ENCODE measurements at regions not wholly inside any gene's neighbourhood (a gene's known extent, or its start where the extent isn't known, plus 50 kb on each side); places are given as distances from the start of the nearest gene placed in this dataset.

- dilution Hi-C loops (cut with MboI; ENCODE audit: extremely low pct_ligation_motif_present, low sequenced_read_pairs) (no loop called here), intact Hi-C loops (cut with micrococcal nuclease) (no loop called here)
- FAIRE-seq (no peak), DNase-seq (ENCODE audit: low read depth, low spot score) (no peak)
- no TSS peak for BruUV-seq (replicated peaks)
- TF ChIP-seq MYC (IDR thresholded peaks at IDR 0.05; ENCODE audit: low read depth, low read length) (no peak), MAX (IDR thresholded peaks at IDR 0.05; ENCODE audit: insufficient read depth, insufficient read length) (no peak), POLR2A (IDR thresholded peaks at IDR 0.05; ENCODE audit: low read depth, low read length) (no peak), GATA2 (IDR thresholded peaks at IDR 0.05; ENCODE audit: insufficient read depth, insufficient read length, low read depth, low read length) (no peak), EZH2 (IDR thresholded peaks at IDR 0.05; ENCODE audit: borderline replicate concordance, low read depth, low read length, severe bottlenecking) (no peak), POLR2AphosphoS5 (IDR thresholded peaks at IDR 0.05; ENCODE audit: insufficient read depth, low read depth, low read length) (no peak), JUN (IDR thresholded peaks at IDR 0.05; ENCODE audit: borderline replicate concordance, insufficient read depth, insufficient read length, low read depth) (no peak), FOS (IDR thresholded peaks at IDR 0.05; ENCODE audit: borderline replicate concordance, insufficient read depth, low read length) (no peak)
- TF ChIP-seq, protein P1, sequence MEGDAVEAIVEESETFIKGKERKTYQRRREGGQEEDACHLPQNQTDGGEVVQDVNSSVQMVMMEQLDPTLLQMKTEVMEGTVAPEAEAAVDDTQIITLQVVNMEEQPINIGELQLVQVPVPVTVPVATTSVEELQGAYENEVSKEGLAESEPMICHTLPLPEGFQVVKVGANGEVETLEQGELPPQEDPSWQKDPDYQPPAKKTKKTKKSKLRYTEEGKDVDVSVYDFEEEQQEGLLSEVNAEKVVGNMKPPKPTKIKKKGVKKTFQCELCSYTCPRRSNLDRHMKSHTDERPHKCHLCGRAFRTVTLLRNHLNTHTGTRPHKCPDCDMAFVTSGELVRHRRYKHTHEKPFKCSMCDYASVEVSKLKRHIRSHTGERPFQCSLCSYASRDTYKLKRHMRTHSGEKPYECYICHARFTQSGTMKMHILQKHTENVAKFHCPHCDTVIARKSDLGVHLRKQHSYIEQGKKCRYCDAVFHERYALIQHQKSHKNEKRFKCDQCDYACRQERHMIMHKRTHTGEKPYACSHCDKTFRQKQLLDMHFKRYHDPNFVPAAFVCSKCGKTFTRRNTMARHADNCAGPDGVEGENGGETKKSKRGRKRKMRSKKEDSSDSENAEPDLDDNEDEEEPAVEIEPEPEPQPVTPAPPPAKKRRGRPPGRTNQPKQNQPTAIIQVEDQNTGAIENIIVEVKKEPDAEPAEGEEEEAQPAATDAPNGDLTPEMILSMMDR (IDR thresholded peaks at IDR 0.05; ENCODE audit: extremely low read depth in 1 of 2, insufficient read depth in 1 of 2, low read depth in 1 of 2, low read length in 2 of 2) = no peak
- no peaks in the 10 kb centered on the region for H3K9me3 ChIP-seq (replicated peaks; ENCODE audit: control insufficient read depth, insufficient read depth, low read length)
- H4K20me1 ChIP-seq (replicated peaks; ENCODE audit: control insufficient read depth, extremely low read depth, insufficient read depth, low read length) = no peaks in the 10 kb centered on the region
- no peak overlapping the region for H3K9ac ChIP-seq (replicated peaks; ENCODE audit: extremely low read depth, insufficient read depth, low read length)
- H3K27ac ChIP-seq (ENCODE audit: insufficient read depth, low read depth, low read length) = no peak overlapping the region
- no peak overlapping the region for H3K4me2 ChIP-seq (ENCODE audit: insufficient read depth, low read length)
- no peaks in the 10 kb centered on the region for H3K27me3 ChIP-seq (ENCODE audit: control insufficient read depth in 2 of 2, insufficient read depth in 2 of 2, low read length in 2 of 2)
- H3K4me1 ChIP-seq (ENCODE audit: control insufficient read depth, extremely low read depth, insufficient read depth, low read length) = no peaks in the 10 kb centered on the region
- H3K4me3 ChIP-seq (replicated peaks in 1 of 3; ENCODE audit: insufficient read depth in 1 of 3, low read depth in 1 of 3, low read length in 3 of 3) = no peak overlapping the region
- ChIA-PET CTCF (interaction anchor here (0.8 kb wide), 1 partner anchor 14 kb away, joined by 3 read pairs; no protein-coding TSS in a partner anchor), POLR2A (no interaction called here)
- no peak overlapping the region for H2AFZ ChIP-seq (ENCODE audit: low read depth, low read length)
- no peaks in the 10 kb centered on the region for H3K79me2 ChIP-seq (ENCODE audit: control insufficient read depth, insufficient read depth, low read length)
- no peaks in the 10 kb centered on the region for H3K9me1 ChIP-seq (replicated peaks; ENCODE audit: control insufficient read depth, extremely low read depth, insufficient read depth, low read length)
- no peaks in the 10 kb centered on the region for H3K36me3 ChIP-seq (ENCODE audit: control insufficient read depth in 2 of 2, extremely low read depth in 1 of 2, insufficient read depth in 2 of 2, low read length in 2 of 2)
Measured at GRCh38 chr2:175620106-175620505, 382.0 kb downstream of the LNPK start.

Measured in endothelial cell of umbilical vein (primary cell).